Mucosa of descending colon (tissue), 3 donors: ENCODE measurements at regions not wholly inside any gene's neighbourhood (a gene's known extent, or its start where the extent isn't known, plus 50 kb on each side); places are given as distances from the start of the nearest gene placed in this dataset.
"Not testable (repeated sequence)": the region's sequence is repeated elsewhere in the genome, so short reads cannot be mapped to it uniquely, and the experiment has no call there.

Source experiments
- ATAC-seq: fragments of 200-7000 bp; cut with Tn5 transposase; one replicate; pipeline ENCODE4 v1.9.1; 2020; ENCODE audit warnings: mild to moderate bottlenecking, moderate library complexity
- DNase-seq, 3 donors: peaks; one replicate each; pipeline ENCODE4 v3.0.0-alpha.2; 2020
- H3K36me3 ChIP-seq: fragments of 200-600 bp; one replicate; pipeline ENCODE4 v1.8.0; 2021; ENCODE audit warnings: low read depth, mild to moderate bottlenecking
- H3K4me1 ChIP-seq: fragments of 200-600 bp; one replicate; pipeline ENCODE4 v1.8.0; 2021; ENCODE audit warnings: low read depth, mild to moderate bottlenecking
- H3K4me3 ChIP-seq: fragments of 200-600 bp; one replicate; pipeline ENCODE4 v1.8.0; 2021; ENCODE audit warnings: mild to moderate bottlenecking
- H3K9me3 ChIP-seq: fragments of 200-600 bp; one replicate; pipeline ENCODE4 v1.8.0; 2021; ENCODE audit warnings: mild to moderate bottlenecking
- intact Hi-C, 2 donors: fragments of 100-400 bp; cut with DNase I in 1 of 2; cut with micrococcal nuclease in 1 of 2; formaldehyde crosslinking; loops; one replicate each; pipeline versions ENCODE4 v1.11.0 to v1.11.1; 2022; cut with DNase I, micrococcal nuclease
- TF ChIP-seq, protein P1 (sequence below): fragments of 200-600 bp; IDR thresholded peaks from one replicate; pipeline ENCODE4 v1.8.0; 2022; ENCODE audit warnings: antibody characterized with exemption, mild to moderate bottlenecking
- donor health status: DM: no; HTN: no; CAD: no; lungs with moderate emphysema.
- donor health status: DM: no; HTN: no; CAD: no.
- donor health status: DM: no; HTN: yes; CAD: no.

DNA sequence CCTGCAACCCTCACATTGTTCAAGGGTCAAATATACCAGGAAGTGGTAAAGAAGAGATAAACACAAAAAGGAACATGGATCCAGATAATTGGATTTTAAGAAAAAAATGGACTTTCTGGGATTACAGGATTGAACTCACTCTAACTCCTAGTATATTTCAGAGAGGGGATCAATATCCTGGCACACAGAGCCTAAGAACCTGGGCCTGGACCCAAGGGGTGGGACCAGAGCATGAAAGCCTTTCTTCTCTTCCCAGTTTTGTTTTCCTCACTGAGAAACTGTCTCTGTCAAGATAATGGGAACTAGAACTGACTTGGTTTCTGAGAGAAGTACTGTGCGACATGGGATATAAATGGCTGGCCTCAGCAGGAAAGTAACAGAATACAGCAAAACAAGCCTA is 422.8 kb upstream of the STXBP6 start:
- no peak overlapping the region for H3K4me3 ChIP-seq
- H3K4me1 ChIP-seq = no peaks in the 10 kb centered on the region
- no peak for ATAC-seq
- no peaks in the 10 kb centered on the region for H3K9me3 ChIP-seq
- no peak for DNase-seq
- H3K36me3 ChIP-seq = no peaks in the 10 kb centered on the region
- TF ChIP-seq, protein P1, sequence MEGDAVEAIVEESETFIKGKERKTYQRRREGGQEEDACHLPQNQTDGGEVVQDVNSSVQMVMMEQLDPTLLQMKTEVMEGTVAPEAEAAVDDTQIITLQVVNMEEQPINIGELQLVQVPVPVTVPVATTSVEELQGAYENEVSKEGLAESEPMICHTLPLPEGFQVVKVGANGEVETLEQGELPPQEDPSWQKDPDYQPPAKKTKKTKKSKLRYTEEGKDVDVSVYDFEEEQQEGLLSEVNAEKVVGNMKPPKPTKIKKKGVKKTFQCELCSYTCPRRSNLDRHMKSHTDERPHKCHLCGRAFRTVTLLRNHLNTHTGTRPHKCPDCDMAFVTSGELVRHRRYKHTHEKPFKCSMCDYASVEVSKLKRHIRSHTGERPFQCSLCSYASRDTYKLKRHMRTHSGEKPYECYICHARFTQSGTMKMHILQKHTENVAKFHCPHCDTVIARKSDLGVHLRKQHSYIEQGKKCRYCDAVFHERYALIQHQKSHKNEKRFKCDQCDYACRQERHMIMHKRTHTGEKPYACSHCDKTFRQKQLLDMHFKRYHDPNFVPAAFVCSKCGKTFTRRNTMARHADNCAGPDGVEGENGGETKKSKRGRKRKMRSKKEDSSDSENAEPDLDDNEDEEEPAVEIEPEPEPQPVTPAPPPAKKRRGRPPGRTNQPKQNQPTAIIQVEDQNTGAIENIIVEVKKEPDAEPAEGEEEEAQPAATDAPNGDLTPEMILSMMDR = no peak
- intact Hi-C loops = no loop called here

DNA sequence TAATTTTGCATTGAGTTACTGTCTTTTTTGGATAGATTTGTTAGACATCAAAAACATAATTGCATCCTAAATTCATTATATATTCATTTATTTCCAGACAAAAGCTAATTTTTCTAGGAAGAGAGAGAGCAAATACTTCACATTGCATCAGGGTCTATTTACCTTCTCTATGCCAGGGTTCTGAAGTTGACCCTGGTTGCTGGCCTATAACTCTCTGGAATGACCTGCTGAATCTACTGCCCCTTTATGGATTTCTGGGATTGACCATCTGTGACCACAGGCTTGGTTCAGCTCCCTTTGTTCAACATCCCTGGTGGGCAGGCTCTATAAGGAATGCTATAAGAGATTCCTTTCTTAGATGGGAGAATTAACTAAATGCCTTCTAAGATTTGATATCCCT is 414.8 kb upstream of the STXBP6 start:
- no peak for ATAC-seq

DNA sequence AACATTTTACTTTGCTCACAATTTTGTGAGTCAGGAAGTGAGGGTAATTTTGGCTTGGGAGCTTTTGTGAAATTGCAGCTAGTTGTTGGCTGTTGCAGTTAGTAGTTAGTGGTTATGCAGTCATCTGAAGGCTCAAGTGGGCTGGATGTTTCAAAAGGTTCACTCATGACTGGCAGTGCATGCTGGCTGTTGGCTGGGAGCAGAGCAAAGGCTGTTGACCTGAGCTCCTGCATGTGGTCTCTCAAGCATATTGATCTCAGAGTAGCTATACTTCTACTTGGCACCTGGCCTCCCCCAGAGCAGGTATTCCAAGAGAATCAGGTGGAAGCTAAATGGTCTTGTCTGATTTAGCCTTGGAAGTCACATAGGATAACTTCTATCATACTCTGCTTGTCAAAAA is 414.1 kb upstream of the STXBP6 start:
- intact Hi-C loops = no loop called here
- TF ChIP-seq, protein P1 = no peak

More for the DNA sequence above, 414.8 kb upstream of the STXBP6 start:
- H3K36me3 ChIP-seq = no peaks in the 10 kb centered on the region
- no peaks in the 10 kb centered on the region for H3K9me3 ChIP-seq
- intact Hi-C loops = no loop called here
- TF ChIP-seq, protein P1 = no peak
- DNase-seq = no peak
- no peaks in the 10 kb centered on the region for H3K4me1 ChIP-seq
- H3K4me3 ChIP-seq = no peak overlapping the region

DNA sequence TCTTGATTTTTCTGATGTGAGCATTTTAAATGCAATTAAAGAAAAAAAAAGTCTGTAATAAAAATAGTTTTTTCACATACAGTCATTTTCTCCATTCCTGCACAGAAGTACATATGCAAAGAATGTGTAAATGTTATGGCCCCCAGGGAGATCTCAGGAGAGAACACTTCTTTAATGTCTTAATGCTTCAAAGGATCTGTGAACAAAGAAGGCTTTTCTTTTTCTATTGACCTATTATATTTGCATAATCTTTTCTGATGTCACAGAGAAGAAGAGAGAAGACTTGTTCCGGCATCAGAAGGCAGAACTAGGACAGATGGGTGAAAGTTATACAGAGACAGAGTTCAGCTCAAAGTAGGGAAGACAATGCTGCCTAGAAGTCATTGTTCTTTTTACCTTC is 413.5 kb upstream of the STXBP6 start:
- intact Hi-C loops = no loop called here
- TF ChIP-seq, protein P1 = no peak
- Histone ChIP-seq H3K9me3 (no peaks in the 10 kb centered on the region), H3K4me3 (no peak overlapping the region), H3K4me1 (no peaks in the 10 kb centered on the region), H3K36me3 (no peaks in the 10 kb centered on the region)
- ATAC-seq (no peak), DNase-seq (no peak)

More for the DNA sequence above, 414.1 kb upstream of the STXBP6 start:
- DNase-seq (no peak), ATAC-seq (no peak)
- Histone ChIP-seq H3K9me3 (no peaks in the 10 kb centered on the region), H3K4me3 (no peak overlapping the region), H3K36me3 (no peaks in the 10 kb centered on the region), H3K4me1 (no peaks in the 10 kb centered on the region)

DNA sequence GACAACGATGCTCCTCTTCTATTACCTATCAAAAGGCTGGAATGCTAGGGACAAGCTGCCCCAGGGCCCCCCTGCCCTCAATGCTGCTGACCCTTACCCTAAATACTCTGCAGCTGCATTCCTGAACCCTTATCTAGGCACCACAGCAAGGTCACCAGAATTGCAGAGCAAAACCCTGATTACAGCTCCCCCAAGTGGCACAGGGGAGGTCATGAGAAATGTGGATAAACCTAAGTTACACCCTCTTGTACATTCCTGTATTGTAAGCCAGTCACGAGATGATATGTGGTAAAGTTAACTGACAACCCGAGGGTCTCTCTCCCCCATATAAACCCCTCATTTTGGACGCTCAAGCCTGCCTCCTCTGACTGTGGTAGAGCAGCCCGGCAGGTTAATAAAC is 411.8 kb upstream of the STXBP6 start:
- Histone ChIP-seq H3K4me3 (no peak overlapping the region), H3K9me3 (no peaks in the 10 kb centered on the region), H3K36me3 (no peaks in the 10 kb centered on the region), H3K4me1 (no peaks in the 10 kb centered on the region)
- intact Hi-C loops = no loop called here
- TF ChIP-seq, protein P1 = no peak
- ATAC-seq = no peak
- DNase-seq = no peak

DNA sequence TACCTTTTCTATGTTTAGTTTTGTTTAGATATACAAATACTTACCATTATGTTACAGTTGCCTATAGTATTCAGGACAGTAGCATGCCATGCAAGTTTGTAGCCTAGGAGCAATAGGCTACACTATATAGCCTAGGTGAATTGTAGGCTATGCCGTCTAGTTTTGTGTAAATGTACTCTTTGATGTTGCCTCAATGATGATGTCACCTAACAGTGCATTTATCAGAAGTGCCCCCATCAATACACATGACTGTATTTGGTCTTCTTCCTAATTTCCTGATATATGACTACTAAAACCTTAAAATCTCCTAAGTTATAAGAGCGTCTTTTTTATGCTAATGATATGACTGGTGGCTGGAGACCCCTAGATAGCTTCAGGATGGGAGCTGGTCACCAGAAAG is 394.4 kb upstream of the STXBP6 start:
- no peak for DNase-seq
- intact Hi-C loops = no loop called here

DNA sequence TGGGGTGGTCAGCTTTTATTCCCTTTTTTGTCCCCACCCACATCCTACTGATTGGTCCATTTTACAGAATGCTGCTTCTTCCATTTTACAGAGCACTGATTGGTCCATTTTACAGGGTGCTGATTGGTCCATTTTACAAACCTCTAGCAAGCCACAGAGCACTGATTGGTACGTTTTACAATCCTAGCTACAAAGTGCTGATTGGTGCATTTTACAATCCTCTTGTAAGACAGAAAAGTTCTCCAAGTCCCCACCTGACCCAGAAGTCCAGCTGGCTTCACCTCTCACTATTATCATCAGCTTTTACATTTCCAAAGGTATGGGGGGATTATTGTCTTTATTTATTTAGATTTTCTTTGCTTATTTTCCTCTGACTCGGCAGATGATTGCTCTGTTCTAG is 390.4 kb upstream of the STXBP6 start:
- H3K9me3 ChIP-seq, intact Hi-C loops, H3K4me3 ChIP-seq, H3K4me1 ChIP-seq, H3K36me3 ChIP-seq, ATAC-seq, DNase-seq: not testable (repeated sequence)

More for the DNA sequence above, 394.4 kb upstream of the STXBP6 start:
- TF ChIP-seq, protein P1 = no peak
- ATAC-seq = no peak
- Histone ChIP-seq H3K4me1 (no peaks in the 10 kb centered on the region), H3K9me3 (no peaks in the 10 kb centered on the region), H3K4me3 (no peak overlapping the region), H3K36me3 (no peaks in the 10 kb centered on the region)
